ENCODE measurements at regions not wholly inside any gene's neighbourhood (a gene's known extent, or its start where the extent isn't known, plus 50 kb on each side); places are given as distances from the start of the nearest gene placed in this dataset.

DNA sequence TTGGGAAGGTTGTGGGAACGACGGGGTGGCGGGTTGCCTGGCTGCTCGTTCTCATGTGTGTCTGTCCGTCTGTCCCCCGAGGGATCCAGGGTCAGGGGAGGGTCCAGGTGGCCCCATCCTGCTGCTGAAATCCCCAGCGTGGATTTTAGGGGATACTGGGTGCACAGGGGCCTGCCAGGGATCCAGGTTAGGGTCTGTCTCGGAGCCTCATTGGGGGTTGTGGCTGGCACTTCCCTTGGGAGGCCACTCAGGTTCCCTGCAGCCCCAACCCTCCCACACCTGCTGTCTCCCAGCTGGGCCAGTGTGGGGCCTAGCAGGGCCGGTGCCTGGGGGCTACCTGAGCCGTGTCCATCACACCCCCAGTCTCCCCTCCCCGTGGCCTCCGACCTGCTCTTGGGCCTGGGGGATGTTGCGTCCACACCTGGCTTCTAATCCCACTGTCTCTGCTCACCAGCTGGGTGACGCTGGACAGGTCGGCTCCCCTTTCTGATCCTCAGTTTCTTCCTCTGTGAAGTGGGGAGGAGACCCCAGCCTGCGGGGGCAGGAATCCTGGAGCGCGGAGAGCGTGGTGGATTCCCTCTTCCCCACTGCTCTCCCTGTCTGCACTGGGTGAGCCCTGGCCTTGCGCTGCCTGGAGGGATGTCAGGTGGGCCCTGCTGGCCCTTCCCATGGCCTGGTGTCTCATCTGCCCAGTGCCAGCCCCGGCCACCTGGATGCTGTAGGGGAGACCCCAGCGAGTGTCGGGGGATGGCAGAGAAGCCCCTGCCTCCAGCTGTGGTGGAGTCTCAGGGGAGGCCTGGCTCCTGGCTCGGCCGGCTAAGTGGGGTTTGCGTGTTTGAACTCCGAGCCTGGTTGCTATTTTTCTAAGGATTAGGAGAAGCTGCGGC, 81.6 kb downstream of the UNCX start (continued):
- TF ChIP-seq PREB (CRISPR knock-in tag; IDR thresholded peaks at IDR 0.05; ENCODE audit: borderline replicate concordance) = no peak
- no peak for TF ChIP-seq STAT6 (CRISPR knock-in tag; conservative IDR thresholded peaks at IDR 0.05; ENCODE audit: low read depth)
- TF ChIP-seq, protein P1, sequence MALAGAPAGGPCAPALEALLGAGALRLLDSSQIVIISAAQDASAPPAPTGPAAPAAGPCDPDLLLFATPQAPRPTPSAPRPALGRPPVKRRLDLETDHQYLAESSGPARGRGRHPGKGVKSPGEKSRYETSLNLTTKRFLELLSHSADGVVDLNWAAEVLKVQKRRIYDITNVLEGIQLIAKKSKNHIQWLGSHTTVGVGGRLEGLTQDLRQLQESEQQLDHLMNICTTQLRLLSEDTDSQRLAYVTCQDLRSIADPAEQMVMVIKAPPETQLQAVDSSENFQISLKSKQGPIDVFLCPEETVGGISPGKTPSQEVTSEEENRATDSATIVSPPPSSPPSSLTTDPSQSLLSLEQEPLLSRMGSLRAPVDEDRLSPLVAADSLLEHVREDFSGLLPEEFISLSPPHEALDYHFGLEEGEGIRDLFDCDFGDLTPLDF (CRISPR knock-in tag; IDR thresholded peaks at IDR 0.05) = no peak
- TF ChIP-seq HMGXB4 (CRISPR knock-in tag; IDR thresholded peaks at IDR 0.05) = no peak
- no peak for TF ChIP-seq SOX15 (CRISPR knock-in tag; IDR thresholded peaks at IDR 0.05)
- no peak for TF ChIP-seq ZNF423 (CRISPR knock-in tag; IDR thresholded peaks at IDR 0.05)
- TF ChIP-seq SMAD4 (CRISPR knock-in tag; IDR thresholded peaks at IDR 0.05) = no peak
- TF ChIP-seq RORB (CRISPR knock-in tag; IDR thresholded peaks at IDR 0.05) = no peak
- TF ChIP-seq PRDM15 (CRISPR knock-in tag; IDR thresholded peaks at IDR 0.05) = no peak

DNA sequence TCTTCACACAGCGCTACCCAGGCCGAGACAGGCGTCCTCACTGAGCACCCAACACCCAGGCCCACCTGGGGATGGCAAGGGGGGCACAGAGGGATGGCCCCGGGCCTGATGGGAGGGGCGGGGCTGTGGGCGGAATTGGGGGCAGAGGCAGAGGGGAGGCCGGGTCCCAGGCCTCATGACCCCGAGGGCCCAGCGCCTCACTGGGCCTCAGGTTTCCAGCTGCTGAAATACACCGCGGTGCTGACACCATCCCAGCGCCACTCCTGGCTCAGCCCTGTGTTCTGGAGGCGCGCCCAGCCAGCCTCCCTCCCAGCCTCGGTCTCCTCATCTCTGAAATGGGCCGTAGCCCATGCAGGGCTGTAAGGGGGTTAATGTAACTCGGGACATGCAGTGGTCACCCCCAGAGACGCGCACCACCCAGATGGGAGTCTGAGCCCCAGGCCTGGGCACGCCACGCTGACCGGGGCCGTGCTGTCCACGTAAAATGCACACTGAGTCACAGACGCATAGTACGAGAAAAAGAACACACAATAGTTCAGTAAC, 82.3 kb downstream of the UNCX start:
- H3K27me3 Mint-ChIP-seq (ENCODE audit: low read depth) = no peaks in the 10 kb centered on the region
- ChIA-PET CTCF (no interaction called here), POLR2A (no interaction called here)
- H3K4me1 Mint-ChIP-seq = no peaks in the 10 kb centered on the region
- no peak overlapping the region for H3K4me3 Mint-ChIP-seq
- H3K36me3 Mint-ChIP-seq = no peaks in the 10 kb centered on the region
- ATAC-seq (no peak), DNase-seq (ENCODE audit: low spot score) (no peak)
- no peak overlapping the region for H3K27ac Mint-ChIP-seq
- 0 out of 2 replicates have a peak, but pooled peaks cover 3% of the 10 kb centered on the region for H3K9me3 Mint-ChIP-seq
- TF ChIP-seq ZNF423 (CRISPR knock-in tag; IDR thresholded peaks at IDR 0.05) (no peak), MXD4 (CRISPR knock-in tag; IDR thresholded peaks at IDR 0.05; ENCODE audit: borderline replicate concordance) (no peak), STAT6 (CRISPR knock-in tag; conservative IDR thresholded peaks at IDR 0.05; ENCODE audit: low read depth) (no peak), OVOL2 (CRISPR knock-in tag; IDR thresholded peaks at IDR 0.05; ENCODE audit: borderline replicate concordance) (no peak), IRF1 (CRISPR knock-in tag; IDR thresholded peaks at IDR 0.05) (no peak), SMAD4 (CRISPR knock-in tag; IDR thresholded peaks at IDR 0.05) (no peak)
- TF ChIP-seq, protein P2, sequence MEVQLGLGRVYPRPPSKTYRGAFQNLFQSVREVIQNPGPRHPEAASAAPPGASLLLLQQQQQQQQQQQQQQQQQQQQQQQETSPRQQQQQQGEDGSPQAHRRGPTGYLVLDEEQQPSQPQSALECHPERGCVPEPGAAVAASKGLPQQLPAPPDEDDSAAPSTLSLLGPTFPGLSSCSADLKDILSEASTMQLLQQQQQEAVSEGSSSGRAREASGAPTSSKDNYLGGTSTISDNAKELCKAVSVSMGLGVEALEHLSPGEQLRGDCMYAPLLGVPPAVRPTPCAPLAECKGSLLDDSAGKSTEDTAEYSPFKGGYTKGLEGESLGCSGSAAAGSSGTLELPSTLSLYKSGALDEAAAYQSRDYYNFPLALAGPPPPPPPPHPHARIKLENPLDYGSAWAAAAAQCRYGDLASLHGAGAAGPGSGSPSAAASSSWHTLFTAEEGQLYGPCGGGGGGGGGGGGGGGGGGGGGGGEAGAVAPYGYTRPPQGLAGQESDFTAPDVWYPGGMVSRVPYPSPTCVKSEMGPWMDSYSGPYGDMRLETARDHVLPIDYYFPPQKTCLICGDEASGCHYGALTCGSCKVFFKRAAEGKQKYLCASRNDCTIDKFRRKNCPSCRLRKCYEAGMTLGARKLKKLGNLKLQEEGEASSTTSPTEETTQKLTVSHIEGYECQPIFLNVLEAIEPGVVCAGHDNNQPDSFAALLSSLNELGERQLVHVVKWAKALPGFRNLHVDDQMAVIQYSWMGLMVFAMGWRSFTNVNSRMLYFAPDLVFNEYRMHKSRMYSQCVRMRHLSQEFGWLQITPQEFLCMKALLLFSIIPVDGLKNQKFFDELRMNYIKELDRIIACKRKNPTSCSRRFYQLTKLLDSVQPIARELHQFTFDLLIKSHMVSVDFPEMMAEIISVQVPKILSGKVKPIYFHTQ (CRISPR knock-in tag; IDR thresholded peaks at IDR 0.05) = no peak
- TF ChIP-seq, protein P3, sequence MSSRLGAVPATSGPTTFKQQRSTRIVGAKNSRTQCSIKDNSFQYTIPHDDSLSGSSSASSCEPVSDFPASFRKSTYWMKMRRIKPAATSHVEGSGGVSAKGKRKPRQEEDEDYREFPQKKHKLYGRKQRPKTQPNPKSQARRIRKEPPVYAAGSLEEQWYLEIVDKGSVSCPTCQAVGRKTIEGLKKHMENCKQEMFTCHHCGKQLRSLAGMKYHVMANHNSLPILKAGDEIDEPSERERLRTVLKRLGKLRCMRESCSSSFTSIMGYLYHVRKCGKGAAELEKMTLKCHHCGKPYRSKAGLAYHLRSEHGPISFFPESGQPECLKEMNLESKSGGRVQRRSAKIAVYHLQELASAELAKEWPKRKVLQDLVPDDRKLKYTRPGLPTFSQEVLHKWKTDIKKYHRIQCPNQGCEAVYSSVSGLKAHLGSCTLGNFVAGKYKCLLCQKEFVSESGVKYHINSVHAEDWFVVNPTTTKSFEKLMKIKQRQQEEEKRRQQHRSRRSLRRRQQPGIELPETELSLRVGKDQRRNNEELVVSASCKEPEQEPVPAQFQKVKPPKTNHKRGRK (CRISPR knock-in tag; IDR thresholded peaks at IDR 0.05; ENCODE audit: borderline replicate concordance) = no peak

Measured in WTC11 (cell line).